K562 (cell line): ENCODE measurements at regions not wholly inside any gene's neighbourhood (a gene's known extent, or its start where the extent isn't known, plus 50 kb on each side); places are given as distances from the start of the nearest gene placed in this dataset.

Source experiments
- ATAC-seq: fragments of 200-7000 bp; cut with Tn5 transposase; 3 replicates; pipeline ENCODE4 v1.9.1; 2020; ENCODE audit warnings: moderate library complexity
- BruUV-seq: library from RNA; stranded (reverse); fragments of 400-500 nt; replicated peaks from 2 replicates; lab custom pipeline; 2021; lab: Mats Ljungman, UMichigan
- CTCF ChIA-PET: fragments of 300-600 bp; formaldehyde crosslinking; extraction: SDS; loops from one replicate; lab custom pipeline; 2021; ENCODE audit warnings: low intra/inter-chr PET ratio; lab: Yijun Ruan, JAX
- POLR2A ChIA-PET: fragments of 300-600, 350-650 bp; sonication (Branson Sonifier 250); formaldehyde crosslinking; extraction: SDS; loops from one replicate; lab custom pipeline; 2021; ENCODE audit warnings: antibody characterized with exemption, inconsistent platforms; lab: Yijun Ruan, JAX
- DNase-seq, 4 experiments: peaks; one replicate each; pipeline versions ENCODE4 v3.0.0 to v3.0.0-alpha.2; 2011 to 2018; ENCODE audit warnings: low spot score in 3 of 4, mixed read lengths in 3 of 4; ENCODE audit errors: extremely low read depth in 1 of 4
- FAIRE-seq: peaks from 2 replicates; lab custom pipeline; 2011; peaks lifted over from hg19 to GRCh38; lab: Jason Lieb, UNC
- H2AFZ ChIP-seq: 2 replicates; pipeline ENCODE4 v1.6.0; 2011; ENCODE audit warnings: low read depth, low read length, control low read depth, inconsistent platforms
- H3K27ac ChIP-seq: fragments of 200-600 bp; 3 replicates; pipeline ENCODE4 v1.8.0; 2011; ENCODE audit warnings: low read depth, mild to moderate bottlenecking, control low read depth, inconsistent platforms, low read length, moderate library complexity, mixed read lengths; ENCODE audit errors: extremely low read depth
- H3K27me3 ChIP-seq, 2 experiments: fragments of 300-600 bp in 1 of 2; 2 replicates in 1 of 2; 3 replicates in 1 of 2; pipeline versions ENCODE4 v1.6.0 to v1.8.0; 2011; ENCODE audit warnings: inconsistent platforms in 2 of 2, low read length in 2 of 2, mild to moderate bottlenecking in 1 of 2, mixed read lengths in 1 of 2, moderate library complexity in 1 of 2; ENCODE audit not compliant: control insufficient read depth in 2 of 2, insufficient read depth in 2 of 2
- H3K36me3 ChIP-seq: fragments of 300-600 bp; 3 replicates; pipeline ENCODE4 v1.8.0; 2011; ENCODE audit warnings: mild to moderate bottlenecking, low read length, inconsistent platforms; ENCODE audit not compliant: control insufficient read depth, insufficient read depth
- H3K4me1 ChIP-seq, 2 experiments: fragments of 200-600 bp in 1 of 2; replicated peaks in 1 of 2; 2 replicates in 1 of 2; 3 replicates in 1 of 2; pipeline versions ENCODE4 v1.5.1 to v1.8.0; 2011; ENCODE audit warnings: inconsistent platforms in 2 of 2, low read length in 2 of 2, mild to moderate bottlenecking in 1 of 2, mixed read lengths in 1 of 2, moderate library complexity in 1 of 2; ENCODE audit not compliant: control insufficient read depth in 2 of 2, insufficient read depth in 2 of 2
- H3K4me2 ChIP-seq: 2 replicates; pipeline ENCODE4 v1.6.1; 2011; ENCODE audit warnings: low read length, control low read depth, inconsistent platforms, mixed read lengths; ENCODE audit not compliant: insufficient read depth
- H3K4me3 ChIP-seq: fragments of 200-600 bp; sonication (generic), shearing (Covaris generic); 2 replicates; pipeline ENCODE4 v1.5.1; 2016; ENCODE audit warnings: control low read depth, inconsistent platforms
- H3K79me2 ChIP-seq: fragments of 200-600 bp; 3 replicates; pipeline ENCODE4 v1.8.0; 2011; ENCODE audit warnings: low read length, inconsistent platforms; ENCODE audit not compliant: control insufficient read depth, insufficient read depth
- H3K9ac ChIP-seq, 2 experiments: 2 replicates each; pipeline versions ENCODE4 v1.6.0 to v1.6.1; 2011; ENCODE audit warnings: low read depth in 2 of 2, low read length in 2 of 2, control low read depth in 1 of 2, inconsistent platforms in 1 of 2, mild to moderate bottlenecking in 1 of 2, mixed read lengths in 1 of 2; ENCODE audit not compliant: insufficient read depth in 1 of 2
- H3K9me1 ChIP-seq: one replicate; pipeline ENCODE4 v1.6.0; 2011; ENCODE audit warnings: inconsistent platforms, mild to moderate bottlenecking, low read length, moderate library complexity; ENCODE audit not compliant: control insufficient read depth, insufficient read depth
- H3K9me3 ChIP-seq: replicated peaks from 2 replicates; pipeline ENCODE4 v1.5.1; 2011; ENCODE audit warnings: low read depth, low read length, inconsistent platforms; ENCODE audit not compliant: control insufficient read depth, insufficient read depth
- H4K20me1 ChIP-seq: replicated peaks from 2 replicates; pipeline ENCODE4 v1.6.1; 2011; ENCODE audit warnings: low read length, inconsistent platforms, mixed read lengths; ENCODE audit not compliant: control insufficient read depth, insufficient read depth
- C11orf30 ChIP-seq: fragments of 450-650 bp; IDR thresholded peaks from 2 replicates; pipeline ENCODE4 v1.6.1; 2016; ENCODE audit warnings: low read depth, mild to moderate bottlenecking
- DLX4 ChIP-seq: fragments of 250-450 bp; sonication (Bioruptor Pico); IDR thresholded peaks from 2 replicates; pipeline ENCODE4 v1.6.1; 2021; ENCODE audit warnings: mild to moderate bottlenecking
- ELF1 ChIP-seq: fragments of 200-800 bp; sonication (Bioruptor generic); IDR thresholded peaks from 2 replicates; pipeline ENCODE4 v1.6.1; 2016; ENCODE audit warnings: missing genetic modification characterization, missing compliant biosample characterization
- ETV5 ChIP-seq: sonication (generic); formaldehyde crosslinking; IDR thresholded peaks from 2 replicates; pipeline ENCODE4 v1.4.0; 2020; ENCODE audit warnings: low read depth, mild to moderate bottlenecking, missing genetic modification reagents
- PCBP2 ChIP-seq: fragments of 200-400 bp; formaldehyde crosslinking; IDR thresholded peaks from 2 replicates; pipeline ENCODE4 v1.6.1; 2018; ENCODE audit warnings: low read length, low read depth, mild to moderate bottlenecking, moderate library complexity; ENCODE audit not compliant: poor library complexity, severe bottlenecking
- PRMT5 ChIP-seq: sonication (generic); formaldehyde crosslinking; IDR thresholded peaks from 2 replicates; pipeline ENCODE4 v1.5.0; 2020; ENCODE audit warnings: missing genetic modification reagents
- PYGO2 ChIP-seq: fragments of 450-650 bp; IDR thresholded peaks from 2 replicates; pipeline ENCODE4 v1.6.1; 2016; ENCODE audit warnings: mild to moderate bottlenecking, missing genetic modification characterization, moderate library complexity, missing compliant biosample characterization
- RNF219 ChIP-seq: fragments of 250-450 bp; sonication (Bioruptor Pico); IDR thresholded peaks from 2 replicates; pipeline ENCODE4 v1.5.0; 2022; ENCODE audit warnings: mild to moderate bottlenecking
- VEZF1 ChIP-seq: fragments of 200-800 bp; sonication (Bioruptor generic); IDR thresholded peaks from 2 replicates; pipeline ENCODE4 v1.6.1; 2017; ENCODE audit warnings: missing genetic modification characterization, missing compliant biosample characterization
- ZNF740 ChIP-seq, 3 experiments: fragments of 200-800 bp in 1 of 3; sonication (Bioruptor generic) in 1 of 3; sonication (generic) in 1 of 3; formaldehyde crosslinking in 1 of 3; IDR thresholded peaks; 2 replicates each; pipeline versions ENCODE4 v1.6.1 to v1.8.0; 2016 to 2022; ENCODE audit warnings: mild to moderate bottlenecking in 2 of 3, missing compliant biosample characterization in 2 of 3, missing genetic modification characterization in 2 of 3, missing genetic modification reagents in 1 of 3
- WGBS: fragments of 100-300 bp; shearing (Covaris generic); methylation state at CpG from one replicate; pipeline ENCODE4 v1.1.6; 2016; ENCODE audit warnings: low coverage, mixed read lengths; ENCODE audit not compliant: insufficient coverage; ENCODE audit errors: missing lambda C conversion rate; 5-methylcytosine and 5-hydroxymethylcytosine counted together
- in situ Hi-C: fragments of 300-500 bp; cut with MboI; formaldehyde crosslinking; loops from 4 replicates; pipeline ENCODE4 v1.15.0; 2018; ENCODE audit warnings: inconsistent platforms, mixed read lengths
- intact Hi-C: fragments of 100-400 bp; cut with micrococcal nuclease; formaldehyde crosslinking; loops from 2 replicates; pipeline ENCODE4 v1.14.2; 2022

GRCh38 chr7:19294619-19295018, 149.4 kb upstream of the FERD3L start:
- BruUV-seq = no TSS peak
- 4% methylated on average over 5 of the region's 5 CpGs for WGBS
- no peak for FAIRE-seq
- intact Hi-C loops = no loop called here
- H3K9me3 ChIP-seq = no peaks in the 10 kb centered on the region
- no peaks in the 10 kb centered on the region for H3K4me1 ChIP-seq
- no peak overlapping the region for H2AFZ ChIP-seq
- POLR2A ChIA-PET = no interaction called here
- CTCF ChIA-PET = no interaction called here
- H3K27ac ChIP-seq = no peak overlapping the region
- DNase-seq = no peak
- H3K4me2 ChIP-seq = no peak overlapping the region
- H3K9ac ChIP-seq = no peak overlapping the region
- in situ Hi-C loops = no loop called here
- H3K4me3 ChIP-seq = no peak overlapping the region
- H4K20me1 ChIP-seq = no peaks in the 10 kb centered on the region
- H3K27me3 ChIP-seq = no peaks in the 10 kb centered on the region
- TF ChIP-seq VEZF1 (CRISPR knock-in tag) (no peak), PCBP2 (no peak), RNF219 (CRISPR knock-in tag) (no peak), C11orf30 (no peak), PYGO2 (tag) (no peak), DLX4 (no peak), ZNF740 (CRISPR knock-in tag; IDR thresholded peaks at IDR 0.05) (no peak), ZNF740 (tag; IDR thresholded peaks at IDR 0.05) (no peak), PRMT5 (CRISPR knock-in tag) (no peak), ELF1 (no peak), ETV5 (CRISPR knock-in tag) (no peak)
- TF ChIP-seq, all 486 proteins: peak for 0
- Histone ChIP-seq H3K9me1 (no peaks in the 10 kb centered on the region), H3K79me2 (no peaks in the 10 kb centered on the region), H3K36me3 (no peaks in the 10 kb centered on the region)
- no peak for ATAC-seq
